ENCODE measurements at regions not wholly inside any gene's neighbourhood (a gene's known extent, or its start where the extent isn't known, plus 50 kb on each side); places are given as distances from the start of the nearest gene placed in this dataset.

GRCh38 chr7:109178342-109178741 lies 608.7 kb downstream of the DNAJB9 start:
- DNase-seq: no peak

- no peak for DNase-seq
Observed at GRCh38 chr7:109179601-109180000, 609.9 kb downstream of the DNAJB9 start.

GRCh38 chr7:109190766-109191398 lies 621.2 kb downstream of the DNAJB9 start:
- no peak for DNase-seq

- DNase-seq: no peak
Observed at GRCh38 chr7:109206196-109206595, 636.5 kb downstream of the DNAJB9 start.

- no peak for DNase-seq
Observed at GRCh38 chr7:109213081-109213480, 643.4 kb downstream of the DNAJB9 start.

- peak; percentile 80 for DNase-seq
Observed at GRCh38 chr7:109215341-109215740, 645.7 kb downstream of the DNAJB9 start.

GRCh38 chr7:109224100-109224499 lies 654.4 kb downstream of the DNAJB9 start:
- DNase-seq: no peak

GRCh38 chr7:109226699-109227098 lies 657.0 kb downstream of the DNAJB9 start:
- DNase-seq: no peak

- no peak for DNase-seq
Observed at GRCh38 chr7:109235316-109235715, 665.6 kb downstream of the DNAJB9 start.

- no peak for DNase-seq
Observed at GRCh38 chr7:109246330-109247077, 676.8 kb downstream of the DNAJB9 start.

GRCh38 chr7:109256762-109257560 lies 687.3 kb downstream of the DNAJB9 start:
- DNase-seq: no peak

GRCh38 chr7:109259151-109259550 lies 689.5 kb downstream of the DNAJB9 start:
- no peak for DNase-seq

GRCh38 chr7:109261781-109262180 lies 692.1 kb downstream of the DNAJB9 start:
- DNase-seq: no peak

- DNase-seq: no peak
Observed at GRCh38 chr7:109266610-109267009, 696.9 kb downstream of the DNAJB9 start.

GRCh38 chr7:109276348-109276747 lies 706.7 kb downstream of the DNAJB9 start:
- no peak for DNase-seq

- no peak for DNase-seq
Observed at GRCh38 chr7:109282726-109283125, 713.1 kb downstream of the DNAJB9 start.

- DNase-seq: no peak
Observed at GRCh38 chr7:109284943-109285342, 715.3 kb downstream of the DNAJB9 start.

- DNase-seq: no peak
Observed at GRCh38 chr7:109295158-109295557, 725.5 kb downstream of the DNAJB9 start.

- DNase-seq: no peak
Observed at GRCh38 chr7:109308816-109309215, 739.1 kb downstream of the DNAJB9 start.

GRCh38 chr7:109309790-109310189 lies 740.1 kb downstream of the DNAJB9 start:
- DNase-seq: no peak

- DNase-seq: no peak
Observed at GRCh38 chr7:109318136-109318535, 748.5 kb downstream of the DNAJB9 start.

GRCh38 chr7:109322833-109323232 lies 753.2 kb downstream of the DNAJB9 start:
- no peak for DNase-seq

GRCh38 chr7:109331423-109331822 lies 761.7 kb downstream of the DNAJB9 start:
- DNase-seq: no peak

- no peak for DNase-seq
Observed at GRCh38 chr7:109335951-109336350, 766.3 kb downstream of the DNAJB9 start.
